ENCODE measurements at regions not wholly inside any gene's neighbourhood (a gene's known extent, or its start where the extent isn't known, plus 50 kb on each side); places are given as distances from the start of the nearest gene placed in this dataset.

DNA sequence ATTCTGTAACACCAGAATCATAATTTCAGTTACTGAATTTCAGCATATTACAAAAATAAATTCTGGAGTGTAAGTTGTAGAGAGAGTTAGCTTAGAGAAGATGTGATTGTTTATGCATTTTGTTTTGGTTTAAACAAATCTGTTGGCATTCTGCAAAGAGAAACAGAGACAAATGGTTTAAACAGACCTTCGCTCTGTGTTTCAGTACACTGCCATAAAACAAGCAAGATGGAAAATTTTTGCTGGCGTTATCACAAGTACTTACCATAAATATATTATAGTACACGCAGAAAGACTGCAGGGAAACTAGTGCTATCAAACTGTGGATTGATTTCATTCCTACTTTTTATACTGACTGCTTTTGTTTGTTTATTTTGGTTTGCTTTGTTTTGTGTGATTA is 850.3 kb upstream of the FOXG1 start:
- TF ChIP-seq, protein P1, sequence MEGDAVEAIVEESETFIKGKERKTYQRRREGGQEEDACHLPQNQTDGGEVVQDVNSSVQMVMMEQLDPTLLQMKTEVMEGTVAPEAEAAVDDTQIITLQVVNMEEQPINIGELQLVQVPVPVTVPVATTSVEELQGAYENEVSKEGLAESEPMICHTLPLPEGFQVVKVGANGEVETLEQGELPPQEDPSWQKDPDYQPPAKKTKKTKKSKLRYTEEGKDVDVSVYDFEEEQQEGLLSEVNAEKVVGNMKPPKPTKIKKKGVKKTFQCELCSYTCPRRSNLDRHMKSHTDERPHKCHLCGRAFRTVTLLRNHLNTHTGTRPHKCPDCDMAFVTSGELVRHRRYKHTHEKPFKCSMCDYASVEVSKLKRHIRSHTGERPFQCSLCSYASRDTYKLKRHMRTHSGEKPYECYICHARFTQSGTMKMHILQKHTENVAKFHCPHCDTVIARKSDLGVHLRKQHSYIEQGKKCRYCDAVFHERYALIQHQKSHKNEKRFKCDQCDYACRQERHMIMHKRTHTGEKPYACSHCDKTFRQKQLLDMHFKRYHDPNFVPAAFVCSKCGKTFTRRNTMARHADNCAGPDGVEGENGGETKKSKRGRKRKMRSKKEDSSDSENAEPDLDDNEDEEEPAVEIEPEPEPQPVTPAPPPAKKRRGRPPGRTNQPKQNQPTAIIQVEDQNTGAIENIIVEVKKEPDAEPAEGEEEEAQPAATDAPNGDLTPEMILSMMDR (IDR thresholded peaks at IDR 0.05; ENCODE audit: insufficient read depth, low read length, poor library complexity, severe bottlenecking), result no peak
- H3K4me3 ChIP-seq (ENCODE audit: low read depth, low read length), result no peak overlapping the region
- DNase-seq (ENCODE audit: low read depth), result no peak
- no peaks in the 10 kb centered on the region for H3K27me3 ChIP-seq (ENCODE audit: control insufficient read depth, insufficient read depth, low read length)
- no peaks in the 10 kb centered on the region for H3K36me3 ChIP-seq (ENCODE audit: control insufficient read depth, insufficient read depth, low read length)

DNA sequence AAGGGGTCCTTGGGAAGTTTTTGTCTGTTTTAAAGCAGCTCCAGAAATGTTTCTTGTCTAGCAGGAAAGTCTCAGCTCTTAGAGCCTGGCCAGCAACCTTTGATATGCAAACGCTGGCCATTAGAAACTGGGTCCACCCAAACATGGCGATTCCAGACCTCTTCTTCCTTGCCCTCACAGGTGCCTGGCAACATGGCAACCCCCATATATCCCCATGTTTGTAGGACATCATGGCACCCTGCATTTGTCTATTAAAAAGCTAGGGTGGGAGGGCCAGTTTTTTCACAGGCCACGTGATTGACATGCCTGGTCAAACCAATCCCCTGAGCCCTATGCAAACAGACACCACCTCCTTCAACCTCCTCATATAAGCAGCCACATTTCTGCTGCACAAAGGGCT is 848.7 kb upstream of the FOXG1 start:
- no peaks in the 10 kb centered on the region for H3K27me3 ChIP-seq (ENCODE audit: control insufficient read depth, insufficient read depth, low read length)
- DNase-seq (ENCODE audit: low read depth), result no peak
- H3K4me3 ChIP-seq (ENCODE audit: low read depth, low read length), result no peak overlapping the region
- H3K36me3 ChIP-seq (ENCODE audit: control insufficient read depth, insufficient read depth, low read length), result no peaks in the 10 kb centered on the region
- TF ChIP-seq, protein P1 (IDR thresholded peaks at IDR 0.05; ENCODE audit: insufficient read depth, low read length, poor library complexity, severe bottlenecking), result no peak

DNA sequence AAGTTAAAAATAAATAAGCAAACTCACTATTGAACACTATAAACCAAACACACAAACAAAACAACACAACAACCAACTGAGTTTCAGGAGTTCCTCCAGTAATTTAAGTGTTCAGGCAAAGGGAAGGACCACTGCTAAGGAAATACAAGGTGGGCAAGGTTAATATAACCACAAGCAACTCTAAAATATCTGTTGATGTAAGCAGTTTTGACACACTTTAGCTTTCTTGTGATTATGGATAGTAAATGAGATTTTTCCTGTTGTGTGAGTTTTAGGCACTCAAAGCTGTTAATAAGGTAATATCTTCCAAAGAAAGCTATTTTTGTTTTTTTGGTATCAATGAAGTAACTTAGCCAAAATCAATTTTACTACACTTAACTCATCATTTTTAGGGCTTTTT is 839.1 kb upstream of the FOXG1 start:
- DNase-seq (ENCODE audit: low read depth), result no peak
- no peak overlapping the region for H3K4me3 ChIP-seq (ENCODE audit: low read depth, low read length)
- TF ChIP-seq, protein P1 (IDR thresholded peaks at IDR 0.05; ENCODE audit: insufficient read depth, low read length, poor library complexity, severe bottlenecking), result no peak
- H3K36me3 ChIP-seq (ENCODE audit: control insufficient read depth, insufficient read depth, low read length), result no peaks in the 10 kb centered on the region
- H3K27me3 ChIP-seq (ENCODE audit: control insufficient read depth, insufficient read depth, low read length), result no peaks in the 10 kb centered on the region

DNA sequence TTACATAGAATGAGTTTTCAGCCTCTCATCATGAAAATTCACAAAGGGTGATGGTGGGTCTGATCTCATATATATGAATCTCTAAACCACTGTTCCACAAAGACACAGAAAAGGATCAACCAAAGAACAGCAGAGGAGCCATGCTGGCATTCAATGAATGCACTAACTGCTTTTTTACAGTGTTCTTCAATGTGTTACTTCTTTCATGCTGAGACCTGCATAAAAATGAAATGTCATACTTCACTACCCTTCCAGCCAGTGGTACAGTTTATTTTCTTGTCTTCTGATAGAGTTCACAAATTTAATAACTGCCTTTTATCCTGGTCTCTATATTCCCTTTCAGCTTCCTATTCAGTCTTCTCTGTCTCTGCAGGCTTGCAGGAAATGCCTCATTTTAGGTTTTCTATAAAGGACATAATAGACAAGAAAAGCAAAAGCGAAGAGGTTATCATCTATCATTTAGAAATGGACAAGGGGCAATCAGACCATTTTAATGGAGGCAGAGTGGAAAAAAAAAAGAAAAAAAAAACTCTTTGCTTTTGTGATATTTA is 836.7 kb upstream of the FOXG1 start:
- no peak overlapping the region for H3K4me3 ChIP-seq (ENCODE audit: low read depth, low read length)
- TF ChIP-seq, protein P1 (IDR thresholded peaks at IDR 0.05; ENCODE audit: insufficient read depth, low read length, poor library complexity, severe bottlenecking), result no peak

DNA sequence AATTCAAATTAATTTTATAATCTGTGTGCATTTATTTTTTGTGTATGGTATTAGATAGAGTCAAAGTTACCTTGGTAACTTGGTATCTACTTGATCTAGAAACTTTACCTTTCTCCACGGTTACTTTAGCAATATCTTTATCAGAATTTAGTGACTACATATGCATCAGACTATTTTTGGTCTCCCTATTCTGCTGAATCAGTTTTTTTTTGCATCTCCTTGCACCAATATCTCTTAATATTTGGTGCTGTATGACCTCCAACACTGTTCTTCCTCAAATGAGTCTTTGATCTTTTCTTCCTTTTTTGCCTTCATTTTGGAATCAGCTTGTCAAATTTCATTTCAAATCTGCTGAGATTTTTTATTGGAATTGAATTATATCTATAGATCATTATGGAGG is 828.2 kb upstream of the FOXG1 start:
- H3K27me3 ChIP-seq (ENCODE audit: control insufficient read depth, insufficient read depth, low read length), result no peaks in the 10 kb centered on the region
- no peak overlapping the region for H3K4me3 ChIP-seq (ENCODE audit: low read depth, low read length)
- TF ChIP-seq, protein P1 (IDR thresholded peaks at IDR 0.05; ENCODE audit: insufficient read depth, low read length, poor library complexity, severe bottlenecking), result no peak
- DNase-seq (ENCODE audit: low read depth), result no peak
- H3K36me3 ChIP-seq (ENCODE audit: control insufficient read depth, insufficient read depth, low read length), result no peaks in the 10 kb centered on the region

More for the DNA sequence above, 836.7 kb upstream of the FOXG1 start:
- H3K36me3 ChIP-seq (ENCODE audit: control insufficient read depth, insufficient read depth, low read length), result no peaks in the 10 kb centered on the region
- no peaks in the 10 kb centered on the region for H3K27me3 ChIP-seq (ENCODE audit: control insufficient read depth, insufficient read depth, low read length)
- no peak for DNase-seq (ENCODE audit: low read depth)

DNA sequence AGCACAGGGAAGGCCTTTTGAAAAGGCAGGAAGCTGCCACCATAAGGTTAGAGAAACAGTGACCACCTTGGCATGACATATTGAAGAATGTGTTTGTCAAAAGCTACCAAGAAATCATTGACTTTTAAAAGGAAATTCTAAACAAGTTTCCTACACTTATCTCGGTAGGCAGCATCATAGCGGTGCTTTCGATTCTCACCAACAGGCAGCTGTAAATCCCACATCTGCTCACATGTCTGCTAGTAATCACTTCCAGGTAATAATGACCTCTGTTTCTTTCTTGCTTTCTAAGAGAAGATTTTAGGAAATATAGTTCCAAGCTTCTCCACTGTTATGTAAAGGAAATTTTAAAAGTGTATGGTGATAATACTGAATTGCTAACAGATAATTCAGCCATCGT is 821.1 kb upstream of the FOXG1 start:
- no peaks in the 10 kb centered on the region for H3K27me3 ChIP-seq (ENCODE audit: control insufficient read depth, insufficient read depth, low read length)
- H3K4me3 ChIP-seq (ENCODE audit: low read depth, low read length), result no peak overlapping the region
- DNase-seq (ENCODE audit: low read depth), result no peak
- H3K36me3 ChIP-seq (ENCODE audit: control insufficient read depth, insufficient read depth, low read length), result no peaks in the 10 kb centered on the region
- TF ChIP-seq, protein P1 (IDR thresholded peaks at IDR 0.05; ENCODE audit: insufficient read depth, low read length, poor library complexity, severe bottlenecking), result no peak

All from kidney epithelial cell (primary cell).